ENCODE measurements at regions not wholly inside any gene's neighbourhood (a gene's known extent, or its start where the extent isn't known, plus 50 kb on each side); places are given as distances from the start of the nearest gene placed in this dataset.

DNA sequence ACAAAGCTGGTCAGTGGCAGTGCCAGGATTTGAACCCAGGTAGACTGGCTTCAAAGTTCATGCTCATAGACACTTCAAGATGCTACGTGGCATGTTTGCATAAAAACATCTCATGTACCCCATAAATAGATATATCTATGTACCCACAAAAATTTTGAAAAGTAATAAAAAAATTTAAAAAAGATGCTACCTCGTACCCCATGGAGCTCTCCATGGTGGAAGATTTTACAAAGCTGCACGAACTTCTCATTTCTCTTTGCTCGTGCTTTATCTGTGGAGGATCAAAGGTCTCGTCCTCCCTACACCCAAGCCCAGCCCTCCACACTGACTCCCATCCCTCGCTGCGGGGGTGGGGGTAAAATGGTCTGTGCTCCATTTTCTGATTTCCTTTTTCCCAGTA is 135.5 kb downstream of the HAPSTR1 start:
- no peaks in the 10 kb centered on the region for H3K36me3 ChIP-seq
- TF ChIP-seq, protein P1, sequence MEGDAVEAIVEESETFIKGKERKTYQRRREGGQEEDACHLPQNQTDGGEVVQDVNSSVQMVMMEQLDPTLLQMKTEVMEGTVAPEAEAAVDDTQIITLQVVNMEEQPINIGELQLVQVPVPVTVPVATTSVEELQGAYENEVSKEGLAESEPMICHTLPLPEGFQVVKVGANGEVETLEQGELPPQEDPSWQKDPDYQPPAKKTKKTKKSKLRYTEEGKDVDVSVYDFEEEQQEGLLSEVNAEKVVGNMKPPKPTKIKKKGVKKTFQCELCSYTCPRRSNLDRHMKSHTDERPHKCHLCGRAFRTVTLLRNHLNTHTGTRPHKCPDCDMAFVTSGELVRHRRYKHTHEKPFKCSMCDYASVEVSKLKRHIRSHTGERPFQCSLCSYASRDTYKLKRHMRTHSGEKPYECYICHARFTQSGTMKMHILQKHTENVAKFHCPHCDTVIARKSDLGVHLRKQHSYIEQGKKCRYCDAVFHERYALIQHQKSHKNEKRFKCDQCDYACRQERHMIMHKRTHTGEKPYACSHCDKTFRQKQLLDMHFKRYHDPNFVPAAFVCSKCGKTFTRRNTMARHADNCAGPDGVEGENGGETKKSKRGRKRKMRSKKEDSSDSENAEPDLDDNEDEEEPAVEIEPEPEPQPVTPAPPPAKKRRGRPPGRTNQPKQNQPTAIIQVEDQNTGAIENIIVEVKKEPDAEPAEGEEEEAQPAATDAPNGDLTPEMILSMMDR (IDR thresholded peaks at IDR 0.05): no peak
- H3K27me3 ChIP-seq: no peaks in the 10 kb centered on the region
- H3K4me1 ChIP-seq: no peaks in the 10 kb centered on the region
- H3K9me3 ChIP-seq: no peaks in the 10 kb centered on the region
- no peak overlapping the region for H3K27ac ChIP-seq
- no peak overlapping the region for H3K4me3 ChIP-seq
- DNase-seq (ENCODE audit: low spot score): no peak

GRCh38 chr16:9231039-9231438 is 139.6 kb downstream of the HAPSTR1 start:
- Histone ChIP-seq H3K4me1 (no peaks in the 10 kb centered on the region), H3K27me3 (no peaks in the 10 kb centered on the region), H3K36me3 (no peaks in the 10 kb centered on the region), H3K27ac (no peak overlapping the region), H3K4me3 (no peak overlapping the region), H3K9me3 (no peaks in the 10 kb centered on the region)
- no peak for DNase-seq (ENCODE audit: low spot score)
- TF ChIP-seq, protein P1 (IDR thresholded peaks at IDR 0.05): no peak

DNA sequence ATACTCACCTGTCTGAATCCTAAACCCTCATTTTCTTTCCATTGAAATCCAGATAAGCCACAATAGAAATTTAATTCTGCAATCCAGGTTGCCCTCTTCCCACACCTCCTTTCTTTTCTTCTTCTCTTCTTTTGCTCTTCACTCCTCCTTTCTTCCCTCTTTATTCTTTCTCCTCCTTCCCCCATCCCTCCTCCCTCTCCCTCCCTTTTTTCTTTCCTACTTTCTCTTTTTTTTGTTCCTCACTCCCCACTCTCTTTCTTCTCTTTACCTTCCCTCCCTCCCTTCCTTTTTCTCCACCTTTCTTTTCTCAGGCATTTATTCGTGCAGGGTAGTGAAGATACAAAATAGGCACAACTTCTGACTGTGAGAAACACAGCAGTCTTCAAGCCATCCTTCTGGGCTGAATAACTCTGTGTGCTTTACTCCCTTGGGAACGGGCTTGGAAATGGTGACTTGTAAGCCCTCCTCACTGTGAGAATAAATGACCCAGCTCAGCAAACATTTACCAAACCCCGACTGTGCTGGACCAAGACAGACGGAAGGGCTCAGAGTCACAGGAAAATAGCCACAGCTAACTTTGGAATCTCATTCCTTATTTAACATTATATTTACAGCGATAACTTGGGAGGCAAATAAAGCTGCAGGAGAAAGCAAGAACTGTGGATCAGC is 140.8 kb downstream of the HAPSTR1 start:
- no peaks in the 10 kb centered on the region for H3K4me1 ChIP-seq
- H3K27me3 ChIP-seq: no peaks in the 10 kb centered on the region
- H3K36me3 ChIP-seq: no peaks in the 10 kb centered on the region
- H3K9me3 ChIP-seq: no peaks in the 10 kb centered on the region
- TF ChIP-seq, protein P1 (IDR thresholded peaks at IDR 0.05): no peak
- no peak overlapping the region for H3K4me3 ChIP-seq
- H3K27ac ChIP-seq: no peak overlapping the region
- DNase-seq (ENCODE audit: low spot score): no peak

DNA sequence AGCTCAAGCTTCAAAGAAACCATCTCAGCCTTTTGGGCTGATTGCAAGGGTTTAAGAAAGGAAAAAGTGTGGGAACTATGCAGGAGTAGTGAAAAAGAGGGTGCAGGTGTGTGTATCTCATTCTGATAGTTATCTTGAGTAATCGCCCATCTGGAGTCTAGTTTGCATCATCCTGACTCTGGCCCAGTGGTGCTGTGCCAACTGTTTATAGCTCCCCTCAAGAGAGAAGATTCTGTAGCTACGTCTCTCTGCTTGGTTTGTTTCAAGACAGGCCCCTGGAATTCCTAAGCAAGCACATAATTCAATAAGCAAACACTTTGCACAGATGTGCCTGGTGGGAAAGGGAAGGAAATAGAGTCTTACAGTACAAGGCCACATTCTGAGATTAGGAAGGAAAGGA is 144.4 kb downstream of the HAPSTR1 start:
- Histone ChIP-seq H3K27ac (no peak overlapping the region), H3K27me3 (no peaks in the 10 kb centered on the region), H3K9me3 (peaks cover 0 to 6% of the 10 kb centered on the region in 2 donors), H3K4me1 (no peaks in the 10 kb centered on the region), H3K36me3 (no peaks in the 10 kb centered on the region), H3K4me3 (no peak overlapping the region)
- TF ChIP-seq, protein P1 (IDR thresholded peaks at IDR 0.05): no peak
- no peak for DNase-seq (ENCODE audit: low spot score)

DNA sequence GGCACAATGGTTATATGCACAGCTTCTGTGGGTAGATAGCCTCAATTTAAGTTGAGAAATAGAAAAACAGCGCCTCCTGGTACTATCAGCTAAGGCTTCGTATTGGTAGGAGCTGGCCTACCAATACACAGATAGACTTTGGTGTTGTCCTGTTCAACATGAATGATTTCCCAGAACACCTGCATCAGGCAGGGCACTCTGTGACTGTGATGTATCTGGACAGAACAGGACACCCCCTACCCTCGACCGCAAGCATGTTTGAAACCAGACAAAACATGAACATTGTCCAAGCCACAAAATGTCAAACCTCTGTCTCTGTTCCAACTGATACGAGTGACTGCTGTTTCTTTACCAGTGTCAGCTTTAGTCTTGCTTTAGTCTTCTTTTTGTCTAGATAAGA is 144.9 kb downstream of the HAPSTR1 start:
- no peaks in the 10 kb centered on the region for H3K27me3 ChIP-seq
- H3K4me1 ChIP-seq: no peaks in the 10 kb centered on the region
- H3K4me3 ChIP-seq: no peak overlapping the region
- DNase-seq (ENCODE audit: low spot score): no peak
- no peak overlapping the region for H3K27ac ChIP-seq
- TF ChIP-seq, protein P1 (IDR thresholded peaks at IDR 0.05): no peak
- peaks cover 0 to 6% of the 10 kb centered on the region in 2 donors for H3K9me3 ChIP-seq
- no peaks in the 10 kb centered on the region for H3K36me3 ChIP-seq

DNA sequence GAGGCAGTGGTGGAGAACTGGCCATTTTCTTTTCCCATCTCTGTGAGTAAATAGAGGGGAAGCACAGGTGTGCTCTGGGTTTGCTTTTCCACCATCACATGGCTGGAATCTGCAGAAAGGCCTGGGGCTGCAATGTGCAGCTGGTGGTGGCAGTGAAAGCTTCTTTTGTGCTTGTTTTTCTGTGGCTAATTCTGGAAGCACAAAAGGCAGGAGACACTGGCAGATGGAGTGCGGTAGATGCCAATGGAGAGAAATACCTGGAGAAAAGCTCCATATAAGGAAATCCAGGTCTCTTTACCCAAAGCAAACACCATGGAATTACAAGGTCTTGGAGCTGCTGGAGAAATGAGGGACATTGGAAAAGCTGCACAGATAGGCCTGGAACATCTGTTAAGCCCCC is 146.9 kb downstream of the HAPSTR1 start:
- no peak overlapping the region for H3K27ac ChIP-seq
- no peaks in the 10 kb centered on the region for H3K4me1 ChIP-seq
- H3K36me3 ChIP-seq: no peaks in the 10 kb centered on the region
- peaks cover 0 to 6% of the 10 kb centered on the region in 2 donors for H3K9me3 ChIP-seq
- no peak for DNase-seq (ENCODE audit: low spot score)
- TF ChIP-seq, protein P1 (IDR thresholded peaks at IDR 0.05): no peak
- no peaks in the 10 kb centered on the region for H3K27me3 ChIP-seq
- no peak overlapping the region for H3K4me3 ChIP-seq

Measured in right atrium auricular region (tissue), 2 donors.